ENCODE measurements at regions not wholly inside any gene's neighbourhood (a gene's known extent, or its start where the extent isn't known, plus 50 kb on each side); places are given as distances from the start of the nearest gene placed in this dataset.
A peak's percentile ranks its signal among the peaks of the same experiment; 100 is the strongest.

GRCh38 chr3:72290859-72291638 is 506.1 kb upstream of the PROK2 start:
- no peak for DNase-seq

- DNase-seq, result no peak
Measured at GRCh38 chr3:72289692-72290071, 504.7 kb upstream of the PROK2 start.

- no peak for DNase-seq
Measured at GRCh38 chr3:72288955-72289691, 504.2 kb upstream of the PROK2 start.

GRCh38 chr3:72287956-72288355 is 503.0 kb upstream of the PROK2 start:
- DNase-seq, result no peak

GRCh38 chr3:72285502-72285901 is 500.6 kb upstream of the PROK2 start:
- no peak for DNase-seq

GRCh38 chr3:72284471-72284870 is 499.5 kb upstream of the PROK2 start:
- no peak for DNase-seq

- DNase-seq, result no peak
Measured at GRCh38 chr3:72282918-72283317, 498.0 kb upstream of the PROK2 start.

GRCh38 chr3:72281551-72281950 is 496.6 kb upstream of the PROK2 start:
- DNase-seq, result no peak

- no peak for DNase-seq
Measured at GRCh38 chr3:72280876-72281275, 495.9 kb upstream of the PROK2 start.

GRCh38 chr3:72279631-72280041 is 494.7 kb upstream of the PROK2 start:
- DNase-seq, result no peak

GRCh38 chr3:72279068-72279604 is 494.2 kb upstream of the PROK2 start:
- no peak for DNase-seq

GRCh38 chr3:72278349-72279067 is 493.6 kb upstream of the PROK2 start:
- no peak for DNase-seq

- DNase-seq, result no peak
Measured at GRCh38 chr3:72277710-72278109, 492.8 kb upstream of the PROK2 start.

GRCh38 chr3:72276806-72277205 is 491.9 kb upstream of the PROK2 start:
- DNase-seq, result no peak

GRCh38 chr3:72275331-72275751 is 490.4 kb upstream of the PROK2 start:
- no peak for DNase-seq

- DNase-seq, result peak; percentile 22
Measured at GRCh38 chr3:72274493-72275330, 489.8 kb upstream of the PROK2 start.

GRCh38 chr3:72273615-72274014 is 488.7 kb upstream of the PROK2 start:
- no peak for DNase-seq

GRCh38 chr3:72272356-72272755 is 487.4 kb upstream of the PROK2 start:
- no peak for DNase-seq

GRCh38 chr3:72271923-72272322 is 487.0 kb upstream of the PROK2 start:
- no peak for DNase-seq

GRCh38 chr3:72271216-72271615 is 486.3 kb upstream of the PROK2 start:
- DNase-seq, result no peak

- no peak for DNase-seq
Measured at GRCh38 chr3:72270730-72271129, 485.8 kb upstream of the PROK2 start.

- no peak for DNase-seq
Measured at GRCh38 chr3:72270072-72270681, 485.2 kb upstream of the PROK2 start.
